ENCODE measurements at regions not wholly inside any gene's neighbourhood (a gene's known extent, or its start where the extent isn't known, plus 50 kb on each side); places are given as distances from the start of the nearest gene placed in this dataset.
A peak's percentile ranks its signal among the peaks of the same experiment; 100 is the strongest.

- H3K27ac Mint-ChIP-seq: no peak overlapping the region
- no peaks in the 10 kb centered on the region for H3K36me3 Mint-ChIP-seq (ENCODE audit: low read depth)
- intact Hi-C loops (cut with micrococcal nuclease): loop anchor here (5.0 kb wide), 1 partner anchor 143 kb away; the partner anchor contains the start of gene CD164
- H3K4me3 Mint-ChIP-seq: no peak overlapping the region
- H3K9me3 Mint-ChIP-seq: peaks cover 6% of the 10 kb centered on the region
- peaks cover 63% of the 10 kb centered on the region for H3K4me1 Mint-ChIP-seq (ENCODE audit: low read depth)
- H3K27me3 Mint-ChIP-seq: no peaks in the 10 kb centered on the region
Measured at GRCh38 chr6:109239160-109239559, 143.1 kb downstream of the CD164 start.

- intact Hi-C loops (cut with micrococcal nuclease): loop anchor here (5.0 kb wide), 1 partner anchor 144 kb away; the partner anchor contains the start of gene CD164
Measured at GRCh38 chr6:109238396-109238795, 143.1 kb downstream of the CEP57L1 start.

GRCh38 chr6:109237986-109238329 lies 142.7 kb downstream of the CEP57L1 start:
- H3K9me3 Mint-ChIP-seq: peaks cover 6% of the 10 kb centered on the region
- H3K27me3 Mint-ChIP-seq: no peaks in the 10 kb centered on the region
- intact Hi-C loops (cut with micrococcal nuclease): loop anchor here (5.0 kb wide), 1 partner anchor 144 kb away; the partner anchor contains the start of gene CD164
- H3K36me3 Mint-ChIP-seq (ENCODE audit: low read depth): no peaks in the 10 kb centered on the region
- peak overlapping the region; percentile 80 for H3K27ac Mint-ChIP-seq
- no peak overlapping the region for H3K4me3 Mint-ChIP-seq
- peaks cover 52% of the 10 kb centered on the region for H3K4me1 Mint-ChIP-seq (ENCODE audit: low read depth)

More at GRCh38 chr6:109238396-109238795, 143.1 kb downstream of the CEP57L1 start:
- Mint-ChIP-seq H3K36me3 (ENCODE audit: low read depth) (no peaks in the 10 kb centered on the region), H3K4me3 (no peak overlapping the region), H3K27me3 (no peaks in the 10 kb centered on the region), H3K4me1 (ENCODE audit: low read depth) (peaks cover 55% of the 10 kb centered on the region), H3K27ac (no peak overlapping the region), H3K9me3 (peaks cover 6% of the 10 kb centered on the region)

- Mint-ChIP-seq H3K36me3 (ENCODE audit: low read depth) (no peaks in the 10 kb centered on the region), H3K9me3 (peaks cover 6% of the 10 kb centered on the region), H3K27ac (peak overlapping the region; percentile 80), H3K27me3 (no peaks in the 10 kb centered on the region), H3K4me3 (peak overlapping the region; percentile 1), H3K4me1 (ENCODE audit: low read depth) (peaks cover 52% of the 10 kb centered on the region)
- intact Hi-C loops (cut with micrococcal nuclease): loop anchor here (5.0 kb wide), 1 partner anchor 145 kb away; the partner anchor contains the start of gene CD164
Measured at GRCh38 chr6:109237077-109237985, 142.0 kb downstream of the CEP57L1 start.

GRCh38 chr6:109236115-109237076 lies 141.1 kb downstream of the CEP57L1 start:
- Mint-ChIP-seq H3K4me1 (ENCODE audit: low read depth) (peaks cover 52% of the 10 kb centered on the region), H3K4me3 (no peak overlapping the region)

GRCh38 chr6:109235481-109236038 lies 140.3 kb downstream of the CEP57L1 start:
- Mint-ChIP-seq H3K4me1 (ENCODE audit: low read depth) (peaks cover 51% of the 10 kb centered on the region), H3K36me3 (ENCODE audit: low read depth) (no peaks in the 10 kb centered on the region), H3K9me3 (peaks cover 6% of the 10 kb centered on the region), H3K27ac (peak overlapping the region; percentile 80), H3K4me3 (no peak overlapping the region), H3K27me3 (no peaks in the 10 kb centered on the region)
- intact Hi-C loops (cut with micrococcal nuclease): loop anchor here (5.0 kb wide), 1 partner anchor 147 kb away; the partner anchor contains the start of gene CD164

More at GRCh38 chr6:109236115-109237076, 141.1 kb downstream of the CEP57L1 start:
- no peaks in the 10 kb centered on the region for H3K27me3 Mint-ChIP-seq
- intact Hi-C loops (cut with micrococcal nuclease): loop anchor here (5.0 kb wide), 1 partner anchor 146 kb away; the partner anchor contains the start of gene CD164
- H3K36me3 Mint-ChIP-seq (ENCODE audit: low read depth): no peaks in the 10 kb centered on the region
- peak overlapping the region; percentile 80 for H3K27ac Mint-ChIP-seq
- H3K9me3 Mint-ChIP-seq: peaks cover 6% of the 10 kb centered on the region

- H3K4me3 Mint-ChIP-seq: no peak overlapping the region
- intact Hi-C loops (cut with micrococcal nuclease): no loop called here
- H3K36me3 Mint-ChIP-seq (ENCODE audit: low read depth): no peaks in the 10 kb centered on the region
- no peaks in the 10 kb centered on the region for H3K9me3 Mint-ChIP-seq
- peaks cover 8% of the 10 kb centered on the region for H3K4me1 Mint-ChIP-seq (ENCODE audit: low read depth)
- no peaks in the 10 kb centered on the region for H3K27me3 Mint-ChIP-seq
- H3K27ac Mint-ChIP-seq: no peak overlapping the region
Measured at GRCh38 chr6:109230453-109230852, 135.1 kb downstream of the CEP57L1 start.

GRCh38 chr6:109229536-109229935 lies 134.2 kb downstream of the CEP57L1 start:
- no peak overlapping the region for H3K4me3 Mint-ChIP-seq
- H3K36me3 Mint-ChIP-seq (ENCODE audit: low read depth): no peaks in the 10 kb centered on the region
- no peaks in the 10 kb centered on the region for H3K9me3 Mint-ChIP-seq
- intact Hi-C loops (cut with micrococcal nuclease): no loop called here
- no peak overlapping the region for H3K27ac Mint-ChIP-seq
- H3K4me1 Mint-ChIP-seq (ENCODE audit: low read depth): peaks cover 6% of the 10 kb centered on the region
- no peaks in the 10 kb centered on the region for H3K27me3 Mint-ChIP-seq

- Mint-ChIP-seq H3K27ac (no peak overlapping the region), H3K27me3 (no peaks in the 10 kb centered on the region), H3K4me1 (ENCODE audit: low read depth) (peaks cover 10% of the 10 kb centered on the region), H3K36me3 (ENCODE audit: low read depth) (no peaks in the 10 kb centered on the region), H3K4me3 (no peak overlapping the region), H3K9me3 (no peaks in the 10 kb centered on the region)
- intact Hi-C loops (cut with micrococcal nuclease): no loop called here
Measured at GRCh38 chr6:109227646-109228045, 132.3 kb downstream of the CEP57L1 start.

GRCh38 chr6:109226353-109226752 lies 131.0 kb downstream of the CEP57L1 start:
- H3K4me1 Mint-ChIP-seq (ENCODE audit: low read depth): peaks cover 10% of the 10 kb centered on the region
- no peak overlapping the region for H3K27ac Mint-ChIP-seq
- intact Hi-C loops (cut with micrococcal nuclease): no loop called here
- H3K36me3 Mint-ChIP-seq (ENCODE audit: low read depth): no peaks in the 10 kb centered on the region
- H3K9me3 Mint-ChIP-seq: no peaks in the 10 kb centered on the region
- H3K27me3 Mint-ChIP-seq: no peaks in the 10 kb centered on the region
- no peak overlapping the region for H3K4me3 Mint-ChIP-seq

- Mint-ChIP-seq H3K27me3 (no peaks in the 10 kb centered on the region), H3K27ac (no peak overlapping the region), H3K4me1 (ENCODE audit: low read depth) (peaks cover 13% of the 10 kb centered on the region), H3K9me3 (no peaks in the 10 kb centered on the region), H3K4me3 (no peak overlapping the region), H3K36me3 (ENCODE audit: low read depth) (no peaks in the 10 kb centered on the region)
- intact Hi-C loops (cut with micrococcal nuclease): no loop called here
Measured at GRCh38 chr6:109225946-109226345, 130.6 kb downstream of the CEP57L1 start.

GRCh38 chr6:109224994-109225393 lies 129.7 kb downstream of the CEP57L1 start:
- Mint-ChIP-seq H3K9me3 (no peaks in the 10 kb centered on the region), H3K4me1 (ENCODE audit: low read depth) (peaks cover 22% of the 10 kb centered on the region), H3K36me3 (ENCODE audit: low read depth) (no peaks in the 10 kb centered on the region), H3K27me3 (no peaks in the 10 kb centered on the region), H3K27ac (no peak overlapping the region), H3K4me3 (no peak overlapping the region)
- intact Hi-C loops (cut with micrococcal nuclease): no loop called here

GRCh38 chr6:109224107-109224875 lies 129.0 kb downstream of the CEP57L1 start:
- intact Hi-C loops (cut with micrococcal nuclease): no loop called here
- Mint-ChIP-seq H3K4me3 (no peak overlapping the region), H3K27ac (no peak overlapping the region), H3K4me1 (ENCODE audit: low read depth) (peaks cover 23% of the 10 kb centered on the region), H3K9me3 (no peaks in the 10 kb centered on the region), H3K36me3 (ENCODE audit: low read depth) (no peaks in the 10 kb centered on the region), H3K27me3 (no peaks in the 10 kb centered on the region)

All from dendritic cell treated with granulocyte-macrophage colony-stimulating factor and Interleukin-4, amounts not matched to agents 40 ng/mL and 50 ng/mL, for 4 days (primary cell).